Esophagus squamous epithelium (tissue), 4 donors: ENCODE measurements at regions not wholly inside any gene's neighbourhood (a gene's known extent, or its start where the extent isn't known, plus 50 kb on each side); places are given as distances from the start of the nearest gene placed in this dataset.

Experiments
- CTCF ChIP-seq, 6 experiments: fragments of 450-650 bp in 4 of 6; fragments of 200-600 bp in 2 of 6; sonication (generic) in 2 of 6; IDR thresholded peaks; one replicate each; pipeline ENCODE4 v1.5.1; 2016 to 2019; ENCODE audit warnings: antibody characterized with exemption in 6 of 6, mild to moderate bottlenecking in 4 of 6, moderate library complexity in 4 of 6
- POLR2A ChIP-seq, 4 donors: fragments of 450-650 bp; IDR thresholded peaks; one replicate each; pipeline ENCODE4 v1.6.1; 2017; ENCODE audit warnings: antibody characterized with exemption in 4 of 4, mild to moderate bottlenecking in 4 of 4, moderate library complexity in 3 of 4

GRCh38 chr21:35156293-35157278 is 107.5 kb upstream of the RUNX1 start:
- TF ChIP-seq CTCF (IDR thresholded peaks at IDR 0.05) (no peak), POLR2A (IDR thresholded peaks at IDR 0.05) (no peak)
